AG09309 (cell line): ENCODE measurements at regions not wholly inside any gene's neighbourhood (a gene's known extent, or its start where the extent isn't known, plus 50 kb on each side); places are given as distances from the start of the nearest gene placed in this dataset.

ENCODE experiments used
- DNase-seq: peaks from one replicate; pipeline ENCODE4 v3.0.0-alpha.2; 2010; ENCODE audit warnings: low read depth
- H3K4me3 ChIP-seq: 2 replicates; pipeline ENCODE4 v1.5.1; 2011; ENCODE audit warnings: mild to moderate bottlenecking, low read depth, low read length, moderate library complexity; ENCODE audit not compliant: control insufficient read depth
- CTCF ChIP-seq: IDR thresholded peaks from 2 replicates; pipeline ENCODE4 v1.5.1; 2011; ENCODE audit warnings: mild to moderate bottlenecking, low read depth, low read length, inconsistent platforms; ENCODE audit not compliant: insufficient read depth, control insufficient read depth; ENCODE audit errors: missing control alignments

- H3K4me3 ChIP-seq = no peak overlapping the region
- no peak for DNase-seq
- TF ChIP-seq CTCF = no peak
Measured at GRCh38 chr4:124092541-124092984, 620.0 kb downstream of the ANKRD50 start.

GRCh38 chr4:124095621-124096020 is 616.9 kb downstream of the ANKRD50 start:
- no peak for TF ChIP-seq CTCF
- H3K4me3 ChIP-seq = no peak overlapping the region
- no peak for DNase-seq

- DNase-seq = no peak
- H3K4me3 ChIP-seq = no peak overlapping the region
- TF ChIP-seq CTCF = no peak
Measured at GRCh38 chr4:124096290-124096689, 616.2 kb downstream of the ANKRD50 start.

GRCh38 chr4:124097447-124097846 is 615.1 kb downstream of the ANKRD50 start:
- no peak overlapping the region for H3K4me3 ChIP-seq
- DNase-seq = no peak
- TF ChIP-seq CTCF = no peak

GRCh38 chr4:124104101-124104500 is 608.4 kb downstream of the ANKRD50 start:
- TF ChIP-seq CTCF = peak; percentile 16
- no peak overlapping the region for H3K4me3 ChIP-seq
- no peak for DNase-seq

- TF ChIP-seq CTCF = no peak
- no peak overlapping the region for H3K4me3 ChIP-seq
- no peak for DNase-seq
Measured at GRCh38 chr4:124104628-124105027, 607.9 kb downstream of the ANKRD50 start.

GRCh38 chr4:124105212-124105611 is 607.3 kb downstream of the ANKRD50 start:
- no peak for TF ChIP-seq CTCF

More at GRCh38 chr4:124105212-124105611, 607.3 kb downstream of the ANKRD50 start:
- DNase-seq = no peak
- H3K4me3 ChIP-seq = no peak overlapping the region
